Psoas muscle (tissue), 7 donors: ENCODE measurements at regions not wholly inside any gene's neighbourhood (a gene's known extent, or its start where the extent isn't known, plus 50 kb on each side); places are given as distances from the start of the nearest gene placed in this dataset.

Experiments
- ATAC-seq, 4 donors: fragments of 200-7000 bp; cut with Tn5 transposase; one replicate each; pipeline ENCODE4 v1.9.1; 2020; ENCODE audit warnings: moderate library complexity in 3 of 4, mild to moderate bottlenecking in 2 of 4
- DNase-seq, 2 donors: peaks; one replicate each; pipeline ENCODE4 v3.0.0-alpha.2; 2020
- H3K27ac ChIP-seq: fragments of 200-600 bp; one replicate; pipeline ENCODE4 v1.8.0; 2022
- H3K27me3 ChIP-seq, 3 donors: fragments of 200-600 bp in 1 of 3; one replicate each; pipeline versions ENCODE4 v1.6.1 to v1.8.0; 2013 to 2022; ENCODE audit warnings: low read length in 2 of 3, mild to moderate bottlenecking in 2 of 3, moderate library complexity in 1 of 3; ENCODE audit not compliant: insufficient read depth in 3 of 3
- H3K36me3 ChIP-seq, 2 donors: fragments of 200-600 bp in 1 of 2; one replicate each; pipeline versions ENCODE4 v1.6.1 to v1.8.0; 2013 to 2022; ENCODE audit warnings: low read depth in 1 of 2, mild to moderate bottlenecking in 1 of 2, moderate library complexity in 1 of 2; ENCODE audit not compliant: insufficient read depth in 1 of 2
- H3K4me1 ChIP-seq: fragments of 200-600 bp; one replicate; pipeline ENCODE4 v1.8.0; 2022
- H3K4me3 ChIP-seq: fragments of 200-600 bp; one replicate; pipeline ENCODE4 v1.8.0; 2022; ENCODE audit warnings: mild to moderate bottlenecking
- H3K9me3 ChIP-seq: fragments of 200-600 bp; one replicate; pipeline ENCODE4 v1.8.0; 2022
- CTCF ChIP-seq: fragments of 200-600 bp; IDR thresholded peaks from one replicate; pipeline ENCODE4 v1.8.0; 2022; ENCODE audit warnings: antibody characterized with exemption
- WGBS, 3 donors: extraction: QIAGEN DNeasy Blood & Tissue Kit; methylation state at CpG; one replicate each; pipeline versions ENCODE4 v1.1.6 to v1.1.7; 2013; 5-methylcytosine and 5-hydroxymethylcytosine counted together
- intact Hi-C, 2 donors: fragments of 100-400 bp; cut with DNase I; formaldehyde crosslinking; loops; one replicate each; pipeline versions ENCODE4 v1.11.0 to v1.14.2; 2022
- donor health status: healthy with polysubstance abuse.
- donor health status: DM: no; HTN: no; CAD: no; lungs with moderate emphysema.
- donor health status: Bipolar disorder and iron deficiency.
- donor health status: healthy.
- donor health status: DM: yes; HTN: yes; CAD: no.
- donor health status: DM: no; HTN: no; CAD: no.
- donor health status: DM: yes; HTN: yes; CAD: no.

DNA sequence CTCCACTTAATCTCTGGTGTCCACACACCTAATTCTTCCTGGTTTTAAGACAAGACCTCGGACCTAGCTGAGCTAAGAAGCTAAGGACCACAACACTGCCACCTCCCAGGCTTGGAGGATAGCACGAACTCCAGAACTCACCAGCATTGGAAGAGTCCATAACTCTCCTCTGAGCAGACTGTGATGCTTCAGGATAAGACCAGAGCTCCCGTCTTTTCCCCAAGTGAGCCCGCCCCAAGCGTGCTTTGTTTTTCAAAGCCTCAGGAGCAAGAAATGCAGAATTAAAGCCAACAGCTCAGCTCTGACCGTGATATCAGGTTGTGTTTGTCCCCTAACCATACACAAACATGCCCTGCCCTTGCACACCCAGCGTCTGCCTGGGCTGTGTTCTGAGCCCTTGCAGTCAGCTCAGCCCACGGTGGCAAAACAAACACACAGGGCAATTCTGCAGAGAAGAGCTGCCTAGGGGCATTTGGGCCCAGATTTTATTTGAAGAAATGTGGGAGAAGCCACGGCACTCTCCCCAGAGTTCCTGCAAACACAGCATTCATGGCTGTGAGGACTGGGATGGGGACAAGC lies 145.4 kb downstream of the WDR11 start:
- TF ChIP-seq CTCF: no peak
- Histone ChIP-seq H3K27ac (no peak overlapping the region), H3K4me3 (no peak overlapping the region), H3K4me1 (no peaks in the 10 kb centered on the region), H3K9me3 (peaks cover 7% of the 10 kb centered on the region), H3K27me3 (peaks cover 0 to 1% (median 0%) of the 10 kb centered on the region in 3 donors), H3K36me3 (no peaks in the 10 kb centered on the region)
- ATAC-seq (no peak), DNase-seq (no peak)
- intact Hi-C loops: loop anchor here in 1 of 2 donors (10.0 kb wide), 1 partner anchor 1748 kb away; no protein-coding TSS in a partner anchor
- 63 to 64% (median 63%) methylated on average over 9 of the region's 9 CpGs for WGBS, 3 donors

GRCh38 chr10:120997313-120997712 lies 146.2 kb downstream of the WDR11 start:
- WGBS, 3 donors: 44 to 67% (median 53%) methylated on average over 1 of the region's 1 CpG

GRCh38 chr10:120997756-120998155 lies 146.6 kb downstream of the WDR11 start:
- intact Hi-C loops: loop anchor here in 1 of 2 donors (10.0 kb wide), 1 partner anchor 1747 kb away; no protein-coding TSS in a partner anchor
- no peak overlapping the region for H3K4me3 ChIP-seq
- DNase-seq: no peak
- no peaks in the 10 kb centered on the region for H3K4me1 ChIP-seq
- no peaks in the 10 kb centered on the region for H3K36me3 ChIP-seq
- no peak for ATAC-seq
- no peak overlapping the region for H3K27ac ChIP-seq
- peaks cover 0 to 1% (median 0%) of the 10 kb centered on the region in 3 donors for H3K27me3 ChIP-seq
- 52 to 65% (median 63%) methylated on average over 3 of the region's 3 CpGs for WGBS, 3 donors
- no peak for TF ChIP-seq CTCF
- peaks cover 7% of the 10 kb centered on the region for H3K9me3 ChIP-seq

More at GRCh38 chr10:120997313-120997712, 146.2 kb downstream of the WDR11 start:
- DNase-seq: no peak
- TF ChIP-seq CTCF: no peak
- peaks cover 0 to 1% (median 0%) of the 10 kb centered on the region in 3 donors for H3K27me3 ChIP-seq
- peaks cover 7% of the 10 kb centered on the region for H3K9me3 ChIP-seq
- intact Hi-C loops: loop anchor here in 1 of 2 donors (10.0 kb wide), 1 partner anchor 1747 kb away; no protein-coding TSS in a partner anchor
- H3K4me3 ChIP-seq: no peak overlapping the region
- no peaks in the 10 kb centered on the region for H3K36me3 ChIP-seq
- no peaks in the 10 kb centered on the region for H3K4me1 ChIP-seq
- ATAC-seq: no peak
- H3K27ac ChIP-seq: no peak overlapping the region

DNA sequence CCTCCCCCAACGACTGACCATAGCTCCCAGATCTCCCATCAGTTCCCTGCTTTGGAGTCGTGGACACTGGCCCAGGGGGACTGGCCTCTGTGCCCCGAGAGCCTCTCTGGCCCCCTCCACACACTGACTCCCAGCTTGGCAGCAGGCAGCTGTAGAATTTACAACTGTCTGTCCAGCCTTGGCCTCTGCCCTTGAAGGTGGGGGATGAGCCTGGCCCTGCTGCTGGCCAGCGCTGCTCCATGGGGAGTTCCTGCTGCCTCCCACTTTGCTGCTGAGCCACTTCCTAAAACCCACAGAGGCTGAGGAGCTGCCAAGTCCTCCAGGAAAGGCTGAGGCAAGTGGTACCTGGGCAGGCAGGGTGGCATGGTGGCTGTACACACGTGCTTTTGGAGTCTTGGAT lies 147.1 kb downstream of the WDR11 start:
- Histone ChIP-seq H3K4me3 (no peak overlapping the region), H3K9me3 (peaks cover 7% of the 10 kb centered on the region), H3K27me3 (peaks cover 0 to 1% (median 0%) of the 10 kb centered on the region in 3 donors), H3K27ac (no peak overlapping the region), H3K36me3 (no peaks in the 10 kb centered on the region), H3K4me1 (no peaks in the 10 kb centered on the region)
- DNase-seq (no peak), ATAC-seq (no peak)
- intact Hi-C loops: loop anchor here in 1 of 2 donors (10.0 kb wide), 1 partner anchor 1747 kb away; no protein-coding TSS in a partner anchor
- WGBS, 3 donors: 33 to 38% (median 37%) methylated on average over 5 of the region's 5 CpGs
- TF ChIP-seq CTCF: no peak
